ENCODE measurements at regions not wholly inside any gene's neighbourhood (a gene's known extent, or its start where the extent isn't known, plus 50 kb on each side); places are given as distances from the start of the nearest gene placed in this dataset.
"Not testable (repeated sequence)": the region's sequence is repeated elsewhere in the genome, so short reads cannot be mapped to it uniquely, and the experiment has no call there.

- DNase-seq: no peak
Measured at GRCh38 chr13:68616600-68617222, 1386.6 kb upstream of the PCDH9 start.

DNA sequence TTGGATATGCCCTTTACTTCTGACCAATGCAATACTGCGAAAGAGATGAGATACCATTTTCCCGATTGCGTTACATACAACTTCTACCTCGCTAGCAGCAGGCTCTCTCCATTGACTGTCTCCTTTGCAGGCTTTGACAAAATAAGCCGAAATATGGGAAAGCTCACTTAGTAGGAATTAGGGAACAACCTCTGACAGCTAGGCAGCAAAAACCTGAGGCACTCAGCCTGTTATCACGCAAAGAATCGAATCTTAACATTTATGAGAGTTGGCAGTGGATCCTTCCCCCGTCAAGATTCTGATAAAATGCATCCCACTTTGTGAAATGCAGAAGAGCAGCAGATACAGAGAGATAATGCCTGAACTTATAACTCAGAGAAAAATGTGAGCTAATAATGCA lies 1379.5 kb upstream of the PCDH9 start:
- no peak for DNase-seq

DNA sequence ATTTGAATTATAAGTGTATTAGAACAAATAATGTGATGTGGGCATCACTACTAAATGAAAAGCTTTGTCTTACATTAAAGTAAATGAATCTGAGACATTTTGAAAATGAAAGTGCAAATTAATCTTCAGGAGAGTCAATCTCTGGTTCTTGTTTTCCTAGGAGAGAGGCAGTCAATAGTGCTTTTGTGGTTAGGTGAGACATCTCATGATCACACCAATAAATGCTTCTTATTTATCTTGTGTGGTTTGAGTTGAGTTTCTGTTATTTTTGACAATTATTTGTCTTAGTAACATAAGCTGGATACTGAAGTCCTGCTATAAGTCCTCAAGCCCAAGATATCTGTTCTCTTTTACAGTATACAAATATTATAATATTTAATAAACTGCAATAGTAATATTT lies 1378.0 kb upstream of the PCDH9 start:
- no peak for DNase-seq

GRCh38 chr13:68597641-68598040 lies 1367.5 kb upstream of the PCDH9 start:
- DNase-seq: no peak

- no peak for DNase-seq
Measured at GRCh38 chr13:68588623-68589022, 1358.5 kb upstream of the PCDH9 start.

DNA sequence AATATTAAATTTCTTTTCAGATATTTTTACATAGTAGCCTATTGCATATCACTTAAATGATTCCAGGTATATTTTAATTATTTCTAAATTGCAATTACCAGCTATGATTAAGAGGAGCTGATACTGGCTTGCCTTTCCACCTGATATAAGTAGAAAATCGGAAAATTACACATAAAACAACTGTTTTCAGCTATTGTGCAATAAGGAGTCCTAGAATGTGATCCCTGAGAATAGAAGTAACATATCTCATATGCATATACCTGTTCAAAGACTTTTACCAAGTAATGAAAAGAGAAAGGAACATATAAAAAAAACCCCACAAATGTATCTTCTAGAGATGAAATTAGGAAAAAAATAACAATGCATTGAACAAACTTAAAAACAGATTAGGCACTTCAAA lies 1354.6 kb upstream of the PCDH9 start:
- no peak for DNase-seq

- no peak for DNase-seq
Measured at GRCh38 chr13:68574053-68574452, 1343.9 kb upstream of the PCDH9 start.

- DNase-seq: no peak
Measured at GRCh38 chr13:68551701-68552522, 1321.8 kb upstream of the PCDH9 start.

DNA sequence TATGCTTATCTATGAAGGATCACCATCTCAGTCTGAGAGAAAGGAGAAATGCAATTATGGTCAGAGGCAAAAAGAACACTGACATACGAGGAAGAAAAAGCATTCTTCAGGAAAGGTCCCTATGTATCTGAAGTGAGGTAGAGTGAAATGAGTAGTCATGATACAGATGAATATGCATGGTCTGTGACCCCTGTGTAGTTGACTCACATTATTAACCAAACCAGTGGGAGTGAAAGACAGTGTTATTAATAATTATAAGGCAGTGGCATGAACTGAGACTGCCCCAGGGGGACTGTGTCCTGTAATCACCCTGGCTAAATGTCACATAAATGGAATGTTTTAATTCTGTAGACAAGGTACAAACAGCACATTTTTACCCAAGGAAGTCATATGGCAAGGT lies 1320.2 kb upstream of the PCDH9 start:
- DNase-seq: no peak

- no peak for DNase-seq
Measured at GRCh38 chr13:68540244-68540643, 1310.1 kb upstream of the PCDH9 start.

DNA sequence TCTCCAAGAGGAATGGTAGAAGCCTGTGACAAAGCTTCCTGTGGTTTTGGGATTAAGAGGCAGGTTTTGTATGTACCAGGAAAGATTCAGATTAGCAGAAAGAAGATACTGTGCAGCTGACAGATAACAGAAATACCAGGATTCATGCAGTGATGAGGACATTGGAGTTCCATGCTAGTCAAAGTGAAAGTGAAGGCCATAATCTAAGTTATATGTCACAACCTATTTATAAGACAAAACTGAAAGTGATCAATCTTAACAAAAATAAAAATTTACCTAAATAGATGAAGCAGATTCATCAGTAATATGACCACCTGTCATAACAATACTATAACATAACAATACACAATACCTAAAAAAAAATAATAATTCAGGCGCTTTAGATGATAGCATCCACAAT lies 1305.2 kb upstream of the PCDH9 start:
- no peak for DNase-seq

DNA sequence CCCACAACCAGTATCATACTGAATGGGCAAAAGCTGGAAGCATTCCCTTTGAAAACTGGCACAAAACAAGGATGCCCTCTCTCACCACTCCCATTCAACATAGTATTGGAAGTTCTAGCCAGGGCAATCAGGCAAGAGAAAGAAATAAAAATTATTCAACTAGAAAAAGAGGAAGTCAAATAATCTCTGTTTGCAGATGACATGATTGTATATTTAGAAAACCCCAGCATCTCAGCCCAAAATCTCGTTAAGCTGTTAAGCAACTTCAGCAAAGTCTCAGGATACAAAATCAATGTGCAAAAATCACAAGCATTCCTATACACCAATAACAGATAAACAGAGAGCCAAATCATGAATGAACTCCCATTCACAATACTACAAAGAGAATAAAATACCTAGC lies 1297.0 kb upstream of the PCDH9 start:
- not testable (repeated sequence) for DNase-seq

- no peak for DNase-seq
Measured at GRCh38 chr13:68523838-68524424, 1293.8 kb upstream of the PCDH9 start.

- no peak for DNase-seq
Measured at GRCh38 chr13:68522184-68522583, 1292.0 kb upstream of the PCDH9 start.

DNA sequence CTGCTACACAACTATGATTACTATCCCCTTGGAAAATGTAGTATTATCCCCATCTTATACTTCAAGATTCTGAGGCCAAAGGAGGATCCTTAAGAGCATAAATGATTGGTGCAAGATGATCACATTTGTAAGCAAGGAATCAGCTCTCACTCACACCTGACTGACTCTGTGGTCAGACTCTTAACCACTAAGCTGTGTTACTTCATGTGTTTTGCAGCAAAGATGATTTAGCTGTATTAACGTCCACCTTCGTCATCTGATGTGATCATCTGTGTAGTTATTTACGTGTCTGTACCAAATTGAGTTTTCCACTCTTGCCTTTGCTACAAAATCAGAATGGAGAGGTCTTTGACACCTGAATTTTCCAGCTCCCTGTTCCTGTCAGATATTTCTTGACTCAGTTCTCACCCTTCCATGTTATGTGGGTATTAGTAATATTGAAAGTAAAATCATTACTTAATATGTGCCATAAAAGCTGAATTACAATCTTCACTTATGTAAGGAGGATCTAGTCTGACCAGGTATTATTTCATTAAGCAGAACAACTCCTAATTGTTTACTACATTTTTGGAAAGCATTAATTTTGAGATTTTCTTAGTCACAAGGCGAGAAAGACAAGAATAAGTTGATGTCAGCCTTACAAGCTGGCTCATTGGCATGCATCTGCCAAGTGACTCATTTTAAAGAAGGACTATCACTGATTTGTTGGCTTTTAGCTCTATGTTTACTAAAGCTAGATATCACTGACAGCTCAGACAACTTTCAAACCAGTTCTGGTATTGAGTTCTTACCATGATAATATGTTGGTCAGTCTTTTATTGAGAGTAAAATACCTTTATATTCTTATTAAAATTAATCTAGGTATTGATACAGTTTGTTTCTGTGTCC lies 1279.8 kb upstream of the PCDH9 start:
- no peak for DNase-seq

DNA sequence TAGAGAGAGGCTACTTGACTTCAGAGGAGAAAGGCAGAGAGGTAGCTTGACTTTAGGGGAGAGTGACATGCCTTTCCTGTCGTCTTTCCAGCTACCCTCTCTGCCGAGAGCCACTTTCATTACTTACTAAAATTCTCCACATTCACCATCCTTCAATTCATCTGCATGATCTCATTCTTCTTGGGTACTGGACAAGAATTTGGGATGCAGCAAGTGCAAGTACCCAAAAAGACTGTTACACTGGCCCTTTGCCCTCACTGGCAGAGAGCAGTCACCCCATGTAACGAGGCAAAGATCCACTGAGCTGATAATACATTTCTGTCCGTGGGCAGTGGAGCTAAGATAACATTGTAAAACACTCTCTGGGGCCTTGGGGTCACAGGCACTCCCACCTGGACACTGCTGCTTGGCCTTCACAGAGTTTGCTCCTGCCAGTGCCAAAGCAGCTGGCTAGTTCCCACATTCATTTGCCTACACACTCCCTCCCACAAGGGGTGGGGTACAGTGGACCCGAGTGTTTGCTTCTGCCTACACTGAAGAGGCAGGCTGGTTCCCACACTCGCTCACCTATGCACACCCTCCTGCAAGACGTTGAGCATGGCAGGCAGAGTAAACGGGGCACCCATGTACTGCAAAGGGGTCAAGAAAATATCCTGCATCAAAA lies 1276.9 kb upstream of the PCDH9 start:
- no peak for DNase-seq

GRCh38 chr13:68490594-68490993 lies 1260.5 kb upstream of the PCDH9 start:
- no peak for DNase-seq

DNA sequence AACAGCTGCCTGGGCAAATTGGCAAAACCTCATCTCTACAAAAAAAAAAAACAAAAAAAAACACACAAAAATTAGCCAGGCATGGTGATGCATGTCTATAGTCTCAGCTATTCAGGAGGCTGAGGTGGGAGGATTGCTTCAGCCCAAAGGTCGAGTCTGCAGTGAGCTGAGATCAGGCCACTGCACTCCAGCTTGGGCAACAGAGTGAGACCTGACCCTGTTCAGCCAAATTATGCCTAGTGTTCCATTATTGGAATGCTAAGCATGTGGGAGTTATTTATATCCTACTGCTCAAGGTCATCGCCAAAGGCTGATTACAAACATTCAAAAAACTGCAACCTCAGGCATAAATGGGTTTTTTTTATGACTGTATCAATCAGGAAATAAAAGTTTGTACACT lies 1251.0 kb upstream of the PCDH9 start:
- no peak for DNase-seq

DNA sequence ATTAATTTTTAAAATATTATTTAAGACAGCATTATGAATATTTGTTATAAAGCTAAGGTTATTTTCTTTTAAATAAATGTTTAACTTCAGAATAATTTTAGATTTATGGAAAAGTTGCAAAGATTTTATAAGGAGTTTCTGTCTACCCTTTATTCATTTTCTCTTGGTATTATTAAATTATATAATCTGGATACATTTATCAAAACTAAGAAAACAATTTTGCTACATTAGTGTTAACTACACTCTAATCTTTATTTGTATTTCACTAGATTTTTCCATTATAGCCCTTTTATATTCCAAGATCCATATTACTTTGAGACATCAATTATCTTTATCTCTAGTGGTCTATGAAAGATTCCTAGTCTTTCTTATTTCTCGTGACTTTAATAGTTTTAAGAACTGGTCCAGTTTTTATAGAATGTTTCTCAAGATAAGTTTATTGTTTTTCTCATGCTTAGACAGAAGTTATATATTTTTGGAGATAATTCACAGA lies 1243.7 kb upstream of the PCDH9 start:
- no peak for DNase-seq

GRCh38 chr13:68467160-68467559 lies 1237.0 kb upstream of the PCDH9 start:
- no peak for DNase-seq

GRCh38 chr13:68440874-68441273 lies 1210.7 kb upstream of the PCDH9 start:
- DNase-seq: no peak

GRCh38 chr13:68439817-68440216 lies 1209.7 kb upstream of the PCDH9 start:
- DNase-seq: peak; percentile 1
